ENCODE measurements at regions not wholly inside any gene's neighbourhood (a gene's known extent, or its start where the extent isn't known, plus 50 kb on each side); places are given as distances from the start of the nearest gene placed in this dataset.

GRCh38 chr4:160202802-160203201 lies 1099.9 kb downstream of the RAPGEF2 start:
- Histone ChIP-seq H2AFZ (ENCODE audit: low read length) (no peak overlapping the region), H3K9ac (ENCODE audit: insufficient read depth, low read depth, low read length) (no peak overlapping the region), H3K27ac (ENCODE audit: extremely low read length, insufficient read depth, low read length) (no peak overlapping the region), H3K27me3 (ENCODE audit: control insufficient read depth in 1 of 2, insufficient read depth in 2 of 2, low read length in 2 of 2) (no peaks in the 10 kb centered on the region), H3K4me1 (ENCODE audit: insufficient read depth, low read length) (no peaks in the 10 kb centered on the region), H4K20me1 (ENCODE audit: insufficient read depth, low read length) (no peaks in the 10 kb centered on the region), H3K79me2 (ENCODE audit: insufficient read depth, low read length) (no peaks in the 10 kb centered on the region), H3K9me3 (ENCODE audit: low read length) (no peaks in the 10 kb centered on the region; the same call in 1 of the 2 replicates), H3K4me2 (ENCODE audit: low read depth, low read length) (no peak overlapping the region), H3K36me3 (replicated peaks in 1 of 2; ENCODE audit: control insufficient read depth in 1 of 2, insufficient read depth in 2 of 2, low read length in 2 of 2) (no peaks in the 10 kb centered on the region), H3K4me3 (replicated peaks in 1 of 3; ENCODE audit: insufficient read depth in 1 of 3, low read depth in 2 of 3, low read length in 3 of 3) (no peak overlapping the region)
- DNase-seq (ENCODE audit: low spot score) (no peak), ATAC-seq (no peak), FAIRE-seq (no peak)
- TF ChIP-seq GTF3A (CRISPR knock-in tag; conservative IDR thresholded peaks at IDR 0.05) (no peak), CENPBD1 (CRISPR knock-in tag; IDR thresholded peaks at IDR 0.05; ENCODE audit: borderline replicate concordance, low read depth) (no peak), ZNF788 (CRISPR knock-in tag; IDR thresholded peaks at IDR 0.05; ENCODE audit: borderline replicate concordance) (no peak)
- intact Hi-C loops (cut with micrococcal nuclease; ENCODE audit: unreplicated experiment) (no loop called here), in situ Hi-C loops (cut with HindIII; ENCODE audit: extremely low pct_ligation_motif_present, low pct_unique_long_range_greater_than_20kb) (no loop called here)
- ChIA-PET POLR2A (no interaction called here), CTCF (ENCODE audit: low intra/inter-chr PET ratio, low total read pairs) (no interaction called here)
- BruUV-seq (replicated peaks), result no TSS peak
- WGBS (ENCODE audit: low lambda C conversion rate), result 2% methylated on average over 2 of the region's 2 CpGs

DNA sequence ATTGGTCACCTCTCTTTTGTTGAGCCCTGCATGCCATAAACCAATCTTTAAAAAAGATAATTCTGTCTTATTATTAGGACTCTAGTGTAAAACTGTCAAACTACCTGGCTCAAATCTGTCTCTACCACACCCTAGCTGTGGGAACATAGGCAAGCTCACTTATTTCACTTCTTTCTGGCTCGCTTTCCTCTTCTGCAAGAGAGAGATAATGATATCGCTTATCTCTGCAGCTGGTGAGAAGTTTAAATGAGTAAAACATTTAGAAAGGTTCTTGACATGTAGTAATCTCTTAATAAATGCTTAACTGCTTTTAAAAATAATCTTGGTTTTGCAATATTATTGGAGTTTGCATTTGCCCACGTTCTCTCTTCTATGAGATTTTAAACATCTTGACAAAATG lies 1109.2 kb downstream of the RAPGEF2 start:
- ATAC-seq (no peak), DNase-seq (ENCODE audit: low spot score) (no peak), FAIRE-seq (no peak)
- Histone ChIP-seq H3K4me3 (replicated peaks in 1 of 3; ENCODE audit: insufficient read depth in 1 of 3, low read depth in 2 of 3, low read length in 3 of 3) (no peak overlapping the region), H3K27ac (ENCODE audit: extremely low read length, insufficient read depth, low read length) (no peak overlapping the region), H3K9ac (ENCODE audit: insufficient read depth, low read depth, low read length) (no peak overlapping the region), H3K9me3 (ENCODE audit: low read length) (peaks cover 6% of the 10 kb centered on the region; the same call in 1 of the 2 replicates), H3K4me2 (ENCODE audit: low read depth, low read length) (no peak overlapping the region), H3K4me1 (ENCODE audit: insufficient read depth, low read length) (no peaks in the 10 kb centered on the region), H2AFZ (ENCODE audit: low read length) (no peak overlapping the region), H3K36me3 (replicated peaks in 1 of 2; ENCODE audit: control insufficient read depth in 1 of 2, insufficient read depth in 2 of 2, low read length in 2 of 2) (no peaks in the 10 kb centered on the region), H3K79me2 (ENCODE audit: insufficient read depth, low read length) (no peaks in the 10 kb centered on the region), H3K27me3 (ENCODE audit: control insufficient read depth in 1 of 2, insufficient read depth in 2 of 2, low read length in 2 of 2) (no peaks in the 10 kb centered on the region), H4K20me1 (ENCODE audit: insufficient read depth, low read length) (no peaks in the 10 kb centered on the region)
- ChIA-PET CTCF (ENCODE audit: low intra/inter-chr PET ratio, low total read pairs) (no interaction called here), POLR2A (no interaction called here)
- no TSS peak for BruUV-seq (replicated peaks)
- TF ChIP-seq ZNF562 (CRISPR knock-in tag; IDR thresholded peaks at IDR 0.05; ENCODE audit: borderline replicate concordance) (no peak), THAP11 (CRISPR knock-in tag; IDR thresholded peaks at IDR 0.05) (no peak), CBX5 (CRISPR knock-in tag; IDR thresholded peaks at IDR 0.05; ENCODE audit: borderline replicate concordance) (no peak), NR2F1 (CRISPR knock-in tag; IDR thresholded peaks at IDR 0.05) (no peak), ZNF746 (CRISPR knock-in tag; IDR thresholded peaks at IDR 0.05) (no peak), RELA (CRISPR knock-in tag; IDR thresholded peaks at IDR 0.05) (no peak), REXO4 (CRISPR knock-in tag; IDR thresholded peaks at IDR 0.05; ENCODE audit: borderline replicate concordance) (no peak), SP4 (CRISPR knock-in tag; IDR thresholded peaks at IDR 0.05) (no peak), PRPF4 (IDR thresholded peaks at IDR 0.05; ENCODE audit: low read depth, low read length, poor library complexity, severe bottlenecking) (no peak), PLRG1 (conservative IDR thresholded peaks at IDR 0.05) (no peak), SUZ12 (IDR thresholded peaks at IDR 0.05; ENCODE audit: low read depth, low read length) (no peak), NFE2L2 (IDR thresholded peaks at IDR 0.05; ENCODE audit: low read length) (no peak), ZNF121 (CRISPR knock-in tag; IDR thresholded peaks at IDR 0.05) (no peak), RXRA (CRISPR knock-in tag; IDR thresholded peaks at IDR 0.05) (no peak), ARNTL (CRISPR knock-in tag; IDR thresholded peaks at IDR 0.05) (no peak), BRD4 (CRISPR knock-in tag; IDR thresholded peaks at IDR 0.05) (no peak), SIX1 (CRISPR knock-in tag; IDR thresholded peaks at IDR 0.05; ENCODE audit: borderline replicate concordance) (no peak), YEATS2 (CRISPR knock-in tag; IDR thresholded peaks at IDR 0.05; ENCODE audit: borderline replicate concordance) (no peak), MTF1 (CRISPR knock-in tag; IDR thresholded peaks at IDR 0.05) (no peak)
- intact Hi-C loops (cut with micrococcal nuclease; ENCODE audit: unreplicated experiment), result no loop called here
- in situ Hi-C loops (cut with HindIII; ENCODE audit: extremely low pct_ligation_motif_present, low pct_unique_long_range_greater_than_20kb), result no loop called here
- 4% methylated on average over 3 of the region's 3 CpGs for WGBS (ENCODE audit: low lambda C conversion rate)
